ENCODE measurements at regions not wholly inside any gene's neighbourhood (a gene's known extent, or its start where the extent isn't known, plus 50 kb on each side); places are given as distances from the start of the nearest gene placed in this dataset.

DNA sequence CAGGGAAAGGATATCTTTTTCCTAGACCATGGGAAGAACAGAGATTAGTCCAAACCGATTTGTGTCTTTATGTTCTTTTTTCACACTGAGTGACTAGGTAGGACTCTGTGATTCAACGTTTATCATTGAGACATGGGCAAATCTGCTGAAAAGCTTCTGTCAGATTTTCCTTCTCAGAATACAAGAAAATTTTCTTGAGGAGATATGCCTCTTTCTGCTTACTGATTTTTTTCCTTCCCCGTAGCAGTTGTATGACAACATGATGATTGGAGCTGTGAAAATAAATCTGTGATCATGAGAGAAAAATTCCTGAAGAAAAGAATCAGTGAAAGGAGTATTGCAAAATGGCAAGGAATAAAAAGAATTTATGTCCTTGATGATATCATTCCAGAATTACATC, 130.6 kb upstream of the FAT4 start:
- Histone ChIP-seq H3K27ac (ENCODE audit: extremely low read depth, low read depth, low read length) (no peak overlapping the region), H3K36me3 (ENCODE audit: control insufficient read depth, insufficient read depth, low read length) (no peaks in the 10 kb centered on the region), H3K27me3 (ENCODE audit: control insufficient read depth in 2 of 2, insufficient read depth in 2 of 2, low read length in 2 of 2) (no peaks in the 10 kb centered on the region), H3K9me1 (ENCODE audit: control insufficient read depth, insufficient read depth, low read length) (no peaks in the 10 kb centered on the region), H3K4me2 (ENCODE audit: insufficient read depth, low read length) (no peak overlapping the region), H3K79me2 (ENCODE audit: control insufficient read depth, insufficient read depth, low read length) (no peaks in the 10 kb centered on the region), H3K4me1 (replicated peaks in 1 of 2; ENCODE audit: control insufficient read depth in 2 of 2, insufficient read depth in 2 of 2, low read length in 2 of 2) (no peaks in the 10 kb centered on the region), H2AFZ (ENCODE audit: low read depth, low read length) (no peak overlapping the region), H4K20me1 (replicated peaks; ENCODE audit: control insufficient read depth, insufficient read depth, low read length) (no peaks in the 10 kb centered on the region), H3K4me3 (no peak overlapping the region), H3K9me3 (replicated peaks; ENCODE audit: control insufficient read depth, insufficient read depth, low read depth, low read length) (no peaks in the 10 kb centered on the region; the same call in 1 of the 2 replicates), H3K9ac (ENCODE audit: insufficient read depth in 1 of 2, low read depth in 2 of 2, low read length in 2 of 2) (no peak overlapping the region)
- WGBS (ENCODE audit: insufficient coverage, low coverage, missing lambda C conversion rate): 7% methylated on average over 3 of the region's 3 CpGs
- ATAC-seq (no peak), DNase-seq (ENCODE audit: extremely low read depth in 1 of 4, low spot score in 3 of 4) (no peak), FAIRE-seq (no peak)
- in situ Hi-C loops (cut with MboI): no loop called here
- POLR2A ChIA-PET: no interaction called here
- intact Hi-C loops (cut with micrococcal nuclease): no loop called here
- CTCF ChIA-PET (ENCODE audit: low intra/inter-chr PET ratio): no interaction called here
- no peak for TF ChIP-seq KLF10 (CRISPR knock-in tag; IDR thresholded peaks at IDR 0.05)
- TF ChIP-seq MEIS2 (IDR thresholded peaks at IDR 0.05; ENCODE audit: partially characterized antibody): no peak
- TF ChIP-seq ZNF766 (CRISPR knock-in tag; conservative IDR thresholded peaks at IDR 0.05): no peak
- TF ChIP-seq, protein P1, sequence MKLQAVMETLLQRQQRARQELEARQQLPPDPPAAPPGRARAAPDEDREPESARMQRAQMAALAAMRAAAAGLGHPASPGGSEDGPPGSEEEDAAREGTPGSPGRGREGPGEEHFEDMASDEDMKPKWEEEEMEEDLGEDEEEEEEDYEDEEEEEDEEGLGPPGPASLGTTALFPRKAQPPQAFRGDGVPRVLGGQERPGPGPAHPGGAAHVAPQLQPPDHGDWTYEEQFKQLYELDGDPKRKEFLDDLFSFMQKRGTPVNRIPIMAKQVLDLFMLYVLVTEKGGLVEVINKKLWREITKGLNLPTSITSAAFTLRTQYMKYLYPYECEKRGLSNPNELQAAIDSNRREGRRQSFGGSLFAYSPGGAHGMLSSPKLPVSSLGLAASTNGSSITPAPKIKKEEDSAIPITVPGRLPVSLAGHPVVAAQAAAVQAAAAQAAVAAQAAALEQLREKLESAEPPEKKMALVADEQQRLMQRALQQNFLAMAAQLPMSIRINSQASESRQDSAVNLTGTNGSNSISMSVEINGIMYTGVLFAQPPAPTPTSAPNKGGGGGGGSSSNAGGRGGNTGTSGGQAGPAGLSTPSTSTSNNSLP (IDR thresholded peaks at IDR 0.05; ENCODE audit: borderline replicate concordance, low read depth, low read length): no peak
- no peak for TF ChIP-seq NFIX (CRISPR knock-in tag; IDR thresholded peaks at IDR 0.05; ENCODE audit: low read depth)
- no peak for TF ChIP-seq U2AF2 (optimal IDR thresholded peaks at IDR 0.05; ENCODE audit: low read depth, low read length)
- BruUV-seq (replicated peaks): no TSS peak
